ENCODE measurements at regions not wholly inside any gene's neighbourhood (a gene's known extent, or its start where the extent isn't known, plus 50 kb on each side); places are given as distances from the start of the nearest gene placed in this dataset.

GRCh38 chr3:181794011-181794790, 82.5 kb downstream of the SOX2 start:
- 57% methylated on average over 1 of the region's 4 CpGs for WGBS (ENCODE audit: insufficient coverage)
- no peaks in the 10 kb centered on the region for H3K9me3 ChIP-seq (ENCODE audit: control insufficient read depth, insufficient read depth, low read length)
- no peaks in the 10 kb centered on the region for H3K36me3 ChIP-seq (ENCODE audit: control insufficient read depth, insufficient read depth, low read length)
- H3K27me3 ChIP-seq (ENCODE audit: control insufficient read depth, insufficient read depth, low read length) = no peaks in the 10 kb centered on the region
- H3K27ac ChIP-seq (ENCODE audit: low read depth, low read length) = no peak overlapping the region
- no peak for DNase-seq (ENCODE audit: low read depth in 4 of 6, low spot score in 6 of 6)
- H3K4me1 ChIP-seq (ENCODE audit: control insufficient read depth, insufficient read depth, low read length) = peaks cover 6% of the 10 kb centered on the region
- H3K4me3 ChIP-seq (ENCODE audit: low read depth, low read length) = no peak overlapping the region

- H3K9me3 ChIP-seq (ENCODE audit: control insufficient read depth, insufficient read depth, low read length) = no peaks in the 10 kb centered on the region
- no peaks in the 10 kb centered on the region for H3K36me3 ChIP-seq (ENCODE audit: control insufficient read depth, insufficient read depth, low read length)
- H3K27ac ChIP-seq (ENCODE audit: low read depth, low read length) = no peak overlapping the region
Measured at GRCh38 chr3:181796641-181797040, 84.9 kb downstream of the SOX2 start.

DNA sequence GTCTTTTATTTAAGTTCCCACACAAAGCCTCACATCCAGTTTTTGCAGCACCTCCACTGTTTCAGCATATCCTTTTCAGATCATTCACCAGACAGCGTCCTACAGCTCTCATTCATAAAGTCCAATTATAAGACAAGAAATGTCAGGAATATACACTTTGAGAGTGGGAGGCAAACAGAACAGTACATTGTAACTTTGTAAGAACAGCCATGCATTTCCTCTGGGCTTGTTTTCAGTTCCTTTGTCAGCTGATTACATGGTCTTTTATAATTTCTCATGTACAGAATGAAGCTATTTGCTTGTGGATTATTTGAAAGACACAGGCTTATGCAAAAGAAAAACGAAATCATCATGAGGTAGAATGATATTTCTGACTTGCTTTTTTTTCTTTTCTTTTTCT, 85.7 kb downstream of the SOX2 start:
- Histone ChIP-seq H3K36me3 (ENCODE audit: control insufficient read depth, insufficient read depth, low read length) (no peaks in the 10 kb centered on the region), H3K4me1 (ENCODE audit: control insufficient read depth, insufficient read depth, low read length) (no peaks in the 10 kb centered on the region), H3K4me3 (ENCODE audit: low read depth, low read length) (no peak overlapping the region), H3K9me3 (ENCODE audit: control insufficient read depth, insufficient read depth, low read length) (no peaks in the 10 kb centered on the region), H3K27me3 (ENCODE audit: control insufficient read depth, insufficient read depth, low read length) (no peaks in the 10 kb centered on the region), H3K27ac (ENCODE audit: low read depth, low read length) (no peak overlapping the region)
- WGBS (ENCODE audit: insufficient coverage) = no CpG with 5 or more reads among the region's 2 CpGs
- DNase-seq (ENCODE audit: low read depth in 4 of 6, low spot score in 6 of 6) = no peak

More at GRCh38 chr3:181796641-181797040, 84.9 kb downstream of the SOX2 start:
- Histone ChIP-seq H3K27me3 (ENCODE audit: control insufficient read depth, insufficient read depth, low read length) (no peaks in the 10 kb centered on the region), H3K4me1 (ENCODE audit: control insufficient read depth, insufficient read depth, low read length) (no peaks in the 10 kb centered on the region), H3K4me3 (ENCODE audit: low read depth, low read length) (no peak overlapping the region)
- WGBS (ENCODE audit: insufficient coverage) = 100% methylated on average over 1 of the region's 3 CpGs
- no peak for DNase-seq (ENCODE audit: low read depth in 4 of 6, low spot score in 6 of 6)

GRCh38 chr3:181805703-181806102, 94.0 kb downstream of the SOX2 start:
- no peak overlapping the region for H3K4me3 ChIP-seq (ENCODE audit: low read depth, low read length)
- no peaks in the 10 kb centered on the region for H3K9me3 ChIP-seq (ENCODE audit: control insufficient read depth, insufficient read depth, low read length)
- no peaks in the 10 kb centered on the region for H3K4me1 ChIP-seq (ENCODE audit: control insufficient read depth, insufficient read depth, low read length)
- WGBS (ENCODE audit: insufficient coverage) = no CpG with 5 or more reads among the region's 2 CpGs
- no peak for DNase-seq (ENCODE audit: low read depth in 4 of 6, low spot score in 6 of 6)
- H3K27ac ChIP-seq (ENCODE audit: low read depth, low read length) = no peak overlapping the region
- H3K36me3 ChIP-seq (ENCODE audit: control insufficient read depth, insufficient read depth, low read length) = no peaks in the 10 kb centered on the region
- no peaks in the 10 kb centered on the region for H3K27me3 ChIP-seq (ENCODE audit: control insufficient read depth, insufficient read depth, low read length)

DNA sequence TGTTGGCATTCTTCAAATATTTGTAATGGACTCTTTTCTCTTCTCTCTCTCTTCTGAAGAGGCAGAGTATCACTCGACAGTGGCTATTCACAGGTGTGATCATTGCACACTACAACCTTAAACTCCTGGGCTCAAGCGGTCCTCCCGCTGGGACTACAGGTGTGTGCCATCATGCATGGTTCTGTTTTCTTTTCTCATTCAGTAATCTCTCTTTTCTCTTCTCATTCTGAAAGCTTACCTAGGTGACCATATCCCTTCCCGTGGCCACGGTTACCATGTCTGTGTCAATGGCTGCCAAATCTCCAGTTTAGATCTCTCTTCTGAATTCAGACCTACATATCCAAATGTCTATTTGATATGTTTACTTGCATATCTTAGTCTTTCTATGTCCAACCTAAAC, 96.3 kb downstream of the SOX2 start:
- Histone ChIP-seq H3K36me3 (ENCODE audit: control insufficient read depth, insufficient read depth, low read length) (no peaks in the 10 kb centered on the region), H3K27ac (ENCODE audit: low read depth, low read length) (no peak overlapping the region), H3K9me3 (ENCODE audit: control insufficient read depth, insufficient read depth, low read length) (no peaks in the 10 kb centered on the region), H3K4me3 (ENCODE audit: low read depth, low read length) (no peak overlapping the region), H3K4me1 (ENCODE audit: control insufficient read depth, insufficient read depth, low read length) (no peaks in the 10 kb centered on the region), H3K27me3 (ENCODE audit: control insufficient read depth, insufficient read depth, low read length) (no peaks in the 10 kb centered on the region)
- whole genome bisulfite sequencing (ENCODE audit: insufficient coverage) = 95% methylated on average over 3 of the region's 5 CpGs
- DNase-seq (ENCODE audit: low read depth in 4 of 6, low spot score in 6 of 6) = no peak

- Histone ChIP-seq H3K9me3 (ENCODE audit: control insufficient read depth, insufficient read depth, low read length) (no peaks in the 10 kb centered on the region), H3K27ac (ENCODE audit: low read depth, low read length) (no peak overlapping the region), H3K4me3 (ENCODE audit: low read depth, low read length) (no peak overlapping the region), H3K36me3 (ENCODE audit: control insufficient read depth, insufficient read depth, low read length) (no peaks in the 10 kb centered on the region), H3K27me3 (ENCODE audit: control insufficient read depth, insufficient read depth, low read length) (no peaks in the 10 kb centered on the region), H3K4me1 (ENCODE audit: control insufficient read depth, insufficient read depth, low read length) (no peaks in the 10 kb centered on the region)
- DNase-seq (ENCODE audit: low read depth in 4 of 6, low spot score in 6 of 6) = no peak
- 93% methylated on average over 3 of the region's 4 CpGs for WGBS (ENCODE audit: insufficient coverage)
Measured at GRCh38 chr3:181823716-181824115, 112.0 kb downstream of the SOX2 start.

- H3K27me3 ChIP-seq (ENCODE audit: control insufficient read depth, insufficient read depth, low read length) = no peaks in the 10 kb centered on the region
- DNase-seq (ENCODE audit: low read depth in 4 of 6, low spot score in 6 of 6) = no peak
- H3K27ac ChIP-seq (ENCODE audit: low read depth, low read length) = no peak overlapping the region
- no peaks in the 10 kb centered on the region for H3K4me1 ChIP-seq (ENCODE audit: control insufficient read depth, insufficient read depth, low read length)
- no peak overlapping the region for H3K4me3 ChIP-seq (ENCODE audit: low read depth, low read length)
- 83% methylated on average over 10 of the region's 10 CpGs for WGBS (ENCODE audit: insufficient coverage)
- no peaks in the 10 kb centered on the region for H3K36me3 ChIP-seq (ENCODE audit: control insufficient read depth, insufficient read depth, low read length)
- H3K9me3 ChIP-seq (ENCODE audit: control insufficient read depth, insufficient read depth, low read length) = no peaks in the 10 kb centered on the region
Measured at GRCh38 chr3:181824961-181825360, 113.2 kb downstream of the SOX2 start.

- Histone ChIP-seq H3K4me1 (ENCODE audit: control insufficient read depth, insufficient read depth, low read length) (no peaks in the 10 kb centered on the region), H3K27me3 (ENCODE audit: control insufficient read depth, insufficient read depth, low read length) (no peaks in the 10 kb centered on the region), H3K27ac (ENCODE audit: low read depth, low read length) (no peak overlapping the region), H3K36me3 (ENCODE audit: control insufficient read depth, insufficient read depth, low read length) (no peaks in the 10 kb centered on the region), H3K4me3 (ENCODE audit: low read depth, low read length) (no peak overlapping the region), H3K9me3 (ENCODE audit: control insufficient read depth, insufficient read depth, low read length) (no peaks in the 10 kb centered on the region)
- WGBS (ENCODE audit: insufficient coverage) = 77% methylated on average over 5 of the region's 17 CpGs
- DNase-seq (ENCODE audit: low read depth in 4 of 6, low spot score in 6 of 6) = no peak
Measured at GRCh38 chr3:181839039-181839915, 127.6 kb downstream of the SOX2 start.

DNA sequence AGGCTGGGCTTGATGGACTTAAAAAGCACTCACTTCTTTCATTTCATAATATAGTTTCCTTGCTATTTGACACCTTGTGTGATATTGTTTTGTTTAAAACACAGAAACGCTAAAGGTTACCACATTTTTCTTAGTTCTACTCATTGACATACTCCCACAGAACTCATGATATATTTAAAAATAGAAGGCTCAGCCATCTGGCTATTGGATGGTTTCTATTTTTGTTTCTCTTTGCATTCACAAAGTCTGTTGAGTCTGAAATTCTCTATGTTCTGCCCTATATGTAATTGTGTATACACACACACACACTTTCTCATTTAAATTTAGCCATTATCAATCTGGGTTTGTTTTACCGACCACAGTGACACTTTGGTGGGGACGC, 128.2 kb downstream of the SOX2 start:
- H3K27me3 ChIP-seq (ENCODE audit: control insufficient read depth, insufficient read depth, low read length) = no peaks in the 10 kb centered on the region
- no peaks in the 10 kb centered on the region for H3K4me1 ChIP-seq (ENCODE audit: control insufficient read depth, insufficient read depth, low read length)
- no peaks in the 10 kb centered on the region for H3K36me3 ChIP-seq (ENCODE audit: control insufficient read depth, insufficient read depth, low read length)
- no peaks in the 10 kb centered on the region for H3K9me3 ChIP-seq (ENCODE audit: control insufficient read depth, insufficient read depth, low read length)
- 92% methylated on average over 2 of the region's 3 CpGs for WGBS (ENCODE audit: insufficient coverage)
- peak in 1 of 6 donors; percentile 49 for DNase-seq (ENCODE audit: low read depth in 4 of 6, low spot score in 6 of 6)
- no peak overlapping the region for H3K27ac ChIP-seq (ENCODE audit: low read depth, low read length)
- no peak overlapping the region for H3K4me3 ChIP-seq (ENCODE audit: low read depth, low read length)

GRCh38 chr3:181844211-181844610, 132.5 kb downstream of the SOX2 start:
- no peaks in the 10 kb centered on the region for H3K4me1 ChIP-seq (ENCODE audit: control insufficient read depth, insufficient read depth, low read length)
- no peaks in the 10 kb centered on the region for H3K27me3 ChIP-seq (ENCODE audit: control insufficient read depth, insufficient read depth, low read length)
- 86% methylated on average over 1 of the region's 3 CpGs for whole genome bisulfite sequencing (ENCODE audit: insufficient coverage)
- no peaks in the 10 kb centered on the region for H3K9me3 ChIP-seq (ENCODE audit: control insufficient read depth, insufficient read depth, low read length)
- H3K36me3 ChIP-seq (ENCODE audit: control insufficient read depth, insufficient read depth, low read length) = no peaks in the 10 kb centered on the region
- no peak overlapping the region for H3K27ac ChIP-seq (ENCODE audit: low read depth, low read length)
- no peak for DNase-seq (ENCODE audit: low read depth in 4 of 6, low spot score in 6 of 6)
- no peak overlapping the region for H3K4me3 ChIP-seq (ENCODE audit: low read depth, low read length)
